IPS-15b (cell line): ENCODE measurements at regions not wholly inside any gene's neighbourhood (a gene's known extent, or its start where the extent isn't known, plus 50 kb on each side); places are given as distances from the start of the nearest gene placed in this dataset.

ENCODE experiments used
- H3K27me3 ChIP-seq: one replicate; pipeline ENCODE4 v1.6.1; 2013; ENCODE audit warnings: low read length; ENCODE audit not compliant: control insufficient read depth, insufficient read depth
- H3K36me3 ChIP-seq: one replicate; pipeline ENCODE4 v1.6.1; 2013; ENCODE audit warnings: low read length; ENCODE audit not compliant: control insufficient read depth, insufficient read depth
- H3K4me1 ChIP-seq: one replicate; pipeline ENCODE4 v1.6.1; 2013; ENCODE audit warnings: mild to moderate bottlenecking, low read length; ENCODE audit not compliant: control insufficient read depth, insufficient read depth
- H3K4me3 ChIP-seq: one replicate; pipeline ENCODE4 v1.5.1; 2013; ENCODE audit warnings: low read depth, low read length
- H3K9ac ChIP-seq: one replicate; pipeline ENCODE4 v1.6.1; 2013; ENCODE audit warnings: low read depth, mild to moderate bottlenecking, low read length
- H3K9me3 ChIP-seq: one replicate; pipeline ENCODE4 v1.6.1; 2013; ENCODE audit warnings: mild to moderate bottlenecking, low read length; ENCODE audit not compliant: control insufficient read depth, insufficient read depth

- Histone ChIP-seq H3K36me3 (no peaks in the 10 kb centered on the region), H3K9ac (no peak overlapping the region), H3K27me3 (no peaks in the 10 kb centered on the region), H3K4me1 (no peaks in the 10 kb centered on the region), H3K9me3 (no peaks in the 10 kb centered on the region), H3K4me3 (no peak overlapping the region)
Observed at GRCh38 chr17:65359016-65359415, 202.4 kb downstream of the AXIN2 start.

DNA sequence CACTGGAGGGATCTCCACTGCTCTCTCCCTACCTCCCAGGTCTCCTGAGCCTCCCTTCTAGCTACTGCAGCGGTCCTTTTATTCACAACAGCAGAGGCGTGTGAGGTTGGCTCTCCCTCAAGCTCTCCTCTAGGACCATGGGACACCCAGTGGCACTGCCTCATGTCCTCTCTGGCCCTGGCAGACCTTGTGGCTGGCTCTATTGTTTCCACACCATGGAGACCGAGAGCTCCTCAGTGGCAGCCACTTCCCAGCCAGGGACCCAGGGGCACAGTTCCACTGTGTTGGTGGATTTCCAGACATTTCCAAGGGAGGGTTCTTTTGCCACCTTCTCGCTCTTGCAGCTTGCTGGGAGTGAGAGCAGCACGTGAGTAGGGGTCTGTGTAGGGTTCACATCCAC, 204.9 kb downstream of the AXIN2 start:
- H3K27me3 ChIP-seq, result no peaks in the 10 kb centered on the region
- no peaks in the 10 kb centered on the region for H3K9me3 ChIP-seq
- no peak overlapping the region for H3K9ac ChIP-seq
- H3K4me1 ChIP-seq, result no peaks in the 10 kb centered on the region
- H3K36me3 ChIP-seq, result no peaks in the 10 kb centered on the region
- no peak overlapping the region for H3K4me3 ChIP-seq

DNA sequence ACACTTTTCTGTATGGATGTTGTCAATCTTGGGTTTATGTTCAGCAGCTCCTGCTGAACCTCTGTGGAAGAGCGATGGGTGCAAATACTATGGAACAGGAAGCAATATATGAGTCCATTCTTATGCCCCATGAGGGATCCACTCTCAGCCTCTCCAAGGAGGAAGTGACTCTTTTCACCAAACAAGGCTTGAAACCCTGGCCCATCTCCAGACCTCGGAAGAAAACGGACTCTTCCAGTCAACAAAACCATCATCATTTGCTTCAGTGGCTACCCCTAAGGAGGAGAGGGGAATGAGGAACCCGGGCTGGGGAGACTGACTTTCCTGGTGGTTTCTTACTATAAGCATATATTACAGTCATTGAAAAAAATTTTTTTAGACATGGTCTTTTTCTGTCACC, 206.2 kb downstream of the AXIN2 start:
- Histone ChIP-seq H3K9ac (no peak overlapping the region), H3K4me3 (no peak overlapping the region), H3K27me3 (no peaks in the 10 kb centered on the region), H3K36me3 (no peaks in the 10 kb centered on the region), H3K9me3 (no peaks in the 10 kb centered on the region), H3K4me1 (no peaks in the 10 kb centered on the region)

- Histone ChIP-seq H3K9ac (no peak overlapping the region), H3K36me3 (no peaks in the 10 kb centered on the region), H3K9me3 (no peaks in the 10 kb centered on the region), H3K4me1 (no peaks in the 10 kb centered on the region), H3K27me3 (no peaks in the 10 kb centered on the region), H3K4me3 (no peak overlapping the region)
Observed at GRCh38 chr17:65349916-65350315, 211.5 kb downstream of the AXIN2 start.

- Histone ChIP-seq H3K9ac (no peak overlapping the region), H3K36me3 (no peaks in the 10 kb centered on the region), H3K27me3 (no peaks in the 10 kb centered on the region)
Observed at GRCh38 chr17:65346166-65346565, 209.0 kb downstream of the RGS9 start.

DNA sequence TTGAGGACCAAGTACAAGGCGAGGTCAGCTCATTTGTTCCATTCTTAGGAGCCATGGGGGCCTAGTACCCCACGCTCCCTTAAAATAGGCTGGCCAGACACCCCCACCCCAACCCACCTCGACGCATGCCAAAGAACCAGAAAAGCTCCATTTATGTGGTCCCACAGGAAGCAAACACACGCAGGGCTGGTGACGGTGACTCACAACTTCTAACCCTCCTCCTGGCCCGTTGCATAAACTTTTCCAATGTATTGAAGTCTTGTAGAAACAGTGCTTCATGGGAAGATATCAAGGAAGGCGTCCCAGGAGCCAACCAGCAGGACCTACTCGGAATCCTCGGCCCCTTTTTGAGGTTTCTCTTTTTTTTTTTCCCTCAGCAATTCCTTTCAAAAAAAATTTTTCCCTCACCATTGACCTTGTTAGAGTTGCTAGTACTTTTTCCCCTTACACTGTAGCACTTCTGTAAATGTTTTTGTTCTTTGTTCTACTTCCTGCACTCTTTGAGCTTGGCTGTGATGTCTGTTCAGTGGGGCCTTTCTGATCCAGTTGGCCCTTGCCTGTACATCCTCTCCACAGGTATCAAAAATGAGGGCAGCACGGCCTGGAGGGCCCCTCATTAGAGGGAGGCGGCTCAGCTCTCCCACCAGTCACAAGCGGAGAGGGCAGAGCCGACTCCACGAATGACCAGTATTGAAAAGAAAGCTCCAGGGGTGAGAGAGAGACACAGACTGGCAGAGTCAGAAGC, 208.3 kb downstream of the RGS9 start:
- Histone ChIP-seq H3K27me3 (no peaks in the 10 kb centered on the region), H3K9ac (no peak overlapping the region), H3K9me3 (no peaks in the 10 kb centered on the region), H3K36me3 (no peaks in the 10 kb centered on the region), H3K4me1 (no peaks in the 10 kb centered on the region), H3K4me3 (no peak overlapping the region)

More at GRCh38 chr17:65346166-65346565, 209.0 kb downstream of the RGS9 start:
- H3K9me3 ChIP-seq, result no peaks in the 10 kb centered on the region
- H3K4me3 ChIP-seq, result no peak overlapping the region
- H3K4me1 ChIP-seq, result no peaks in the 10 kb centered on the region

GRCh38 chr17:65340401-65340800, 203.2 kb downstream of the RGS9 start:
- Histone ChIP-seq H3K4me3 (no peak overlapping the region), H3K9ac (no peak overlapping the region), H3K4me1 (no peaks in the 10 kb centered on the region), H3K36me3 (no peaks in the 10 kb centered on the region), H3K27me3 (no peaks in the 10 kb centered on the region), H3K9me3 (no peaks in the 10 kb centered on the region)

GRCh38 chr17:65334406-65334805, 197.2 kb downstream of the RGS9 start:
- Histone ChIP-seq H3K9me3 (no peaks in the 10 kb centered on the region), H3K9ac (no peak overlapping the region), H3K4me3 (no peak overlapping the region), H3K36me3 (no peaks in the 10 kb centered on the region), H3K27me3 (no peaks in the 10 kb centered on the region), H3K4me1 (peaks cover 6% of the 10 kb centered on the region)

DNA sequence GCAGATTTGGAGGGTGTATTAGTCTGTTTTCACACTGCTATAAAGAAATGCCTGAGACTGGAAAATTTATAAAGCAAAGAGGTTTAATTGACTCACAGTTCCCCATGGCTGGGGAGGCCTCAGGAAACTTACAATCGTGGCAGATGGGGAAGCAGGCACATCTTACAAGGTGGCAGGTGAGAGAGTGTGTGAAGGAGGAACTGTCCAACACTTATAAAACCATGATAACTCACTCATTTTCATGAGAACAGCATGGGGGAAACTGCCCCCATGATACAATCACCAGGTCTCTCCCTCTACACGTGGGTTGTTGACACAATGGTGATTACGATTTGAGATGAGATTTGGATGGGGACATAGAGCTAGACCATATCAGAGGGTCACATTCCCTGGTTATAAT, 195.6 kb downstream of the RGS9 start:
- no peaks in the 10 kb centered on the region for H3K9me3 ChIP-seq
- no peak overlapping the region for H3K4me3 ChIP-seq
- peaks cover 6% of the 10 kb centered on the region for H3K4me1 ChIP-seq
- no peaks in the 10 kb centered on the region for H3K27me3 ChIP-seq
- no peaks in the 10 kb centered on the region for H3K36me3 ChIP-seq
- no peak overlapping the region for H3K9ac ChIP-seq

- Histone ChIP-seq H3K4me1 (peaks cover 6% of the 10 kb centered on the region), H3K36me3 (no peaks in the 10 kb centered on the region), H3K9ac (no peak overlapping the region), H3K9me3 (no peaks in the 10 kb centered on the region), H3K27me3 (no peaks in the 10 kb centered on the region), H3K4me3 (no peak overlapping the region)
Observed at GRCh38 chr17:65332375-65332774, 195.2 kb downstream of the RGS9 start.

DNA sequence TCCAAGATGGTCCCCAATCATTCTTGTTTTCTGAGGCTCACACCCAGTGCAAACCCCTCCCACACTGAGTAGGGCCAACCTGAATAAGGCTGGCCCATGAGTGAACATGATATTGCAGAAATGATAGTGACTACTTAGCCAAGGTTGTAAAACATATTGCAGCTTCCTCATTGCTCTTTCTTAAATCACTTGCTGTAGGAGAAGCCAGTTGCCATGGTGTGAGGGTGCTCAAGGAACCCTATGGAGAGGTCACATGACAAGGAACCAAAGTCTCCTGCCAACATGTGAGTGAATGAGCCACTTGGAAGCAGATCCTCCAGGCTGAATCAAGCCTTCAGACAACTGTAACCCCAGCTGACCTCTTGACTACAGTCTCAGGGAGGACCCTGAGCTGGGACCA, 191.4 kb downstream of the RGS9 start:
- H3K9ac ChIP-seq, result no peak overlapping the region
- no peaks in the 10 kb centered on the region for H3K36me3 ChIP-seq
- H3K27me3 ChIP-seq, result no peaks in the 10 kb centered on the region
- H3K4me1 ChIP-seq, result peaks cover 6% of the 10 kb centered on the region
- H3K4me3 ChIP-seq, result no peak overlapping the region
- no peaks in the 10 kb centered on the region for H3K9me3 ChIP-seq

DNA sequence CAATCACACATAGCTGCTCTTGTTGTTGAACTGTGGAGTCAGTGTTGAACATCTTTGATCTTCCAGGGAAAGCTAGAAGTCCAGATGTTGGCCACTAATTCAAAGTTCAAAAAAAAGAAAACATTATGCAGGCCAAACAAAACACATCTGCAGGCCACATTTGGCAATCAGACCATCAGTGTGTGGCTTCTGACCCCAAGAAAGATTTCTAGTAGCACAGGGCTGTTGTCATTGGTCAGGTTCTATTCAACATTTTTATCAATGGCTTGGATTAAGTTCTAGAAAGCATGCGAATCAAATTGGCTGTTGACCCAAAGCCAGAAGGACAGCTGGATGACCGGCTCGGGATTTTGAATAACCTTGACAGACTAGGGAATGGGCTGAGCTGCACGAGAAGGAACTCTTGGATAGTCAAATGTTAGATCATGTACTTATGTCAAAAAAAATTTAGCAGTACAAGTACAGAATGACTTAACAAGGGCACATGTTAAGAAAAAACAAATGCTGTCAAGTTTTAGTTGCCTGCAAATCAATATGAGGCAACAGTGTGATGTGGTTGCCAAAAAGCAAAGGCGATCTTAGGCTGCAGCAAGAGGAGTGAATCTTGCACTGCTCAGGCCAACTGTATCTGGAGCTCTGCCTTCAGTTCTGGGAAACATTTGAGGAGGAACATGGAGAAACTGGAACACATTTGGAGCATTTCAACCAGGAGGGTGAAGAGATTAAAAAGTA, 187.6 kb downstream of the RGS9 start:
- Histone ChIP-seq H3K36me3 (no peaks in the 10 kb centered on the region), H3K9me3 (no peaks in the 10 kb centered on the region), H3K9ac (no peak overlapping the region), H3K4me1 (no peaks in the 10 kb centered on the region), H3K27me3 (no peaks in the 10 kb centered on the region), H3K4me3 (no peak overlapping the region)
